T47D (cell line): ENCODE measurements at regions not wholly inside any gene's neighbourhood (a gene's known extent, or its start where the extent isn't known, plus 50 kb on each side); places are given as distances from the start of the nearest gene placed in this dataset.

Experiments used
- DNase-seq, 2 experiments: peaks; one replicate each; pipeline versions ENCODE4 v3.0.0 to v3.0.0-alpha.2; 2011 to 2012; ENCODE audit warnings: low read depth in 1 of 2, low spot score in 1 of 2
- JUND ChIP-seq: IDR thresholded peaks from 2 replicates; pipeline ENCODE4 v1.6.1; 2012; ENCODE audit warnings: low read depth
- in situ Hi-C: cut with HindIII; loops from 2 replicates; pipeline ENCODE4 v1.10.0; 2016; ENCODE audit warnings: low sequenced_read_pairs, low pct_unique_long_range_greater_than_20kb

GRCh38 chr18:76208678-76209306 lies 286.2 kb downstream of the ZNF516 start:
- DNase-seq, result no peak
- in situ Hi-C loops, result no loop called here
- no peak for TF ChIP-seq JUND

- in situ Hi-C loops, result no loop called here
- TF ChIP-seq JUND, result no peak
- no peak for DNase-seq
Observed at GRCh38 chr18:76205906-76206305, 289.1 kb downstream of the ZNF516 start.

GRCh38 chr18:76203552-76203951 lies 291.5 kb downstream of the ZNF516 start:
- in situ Hi-C loops, result no loop called here
- no peak for DNase-seq
- no peak for TF ChIP-seq JUND

- in situ Hi-C loops, result no loop called here
- no peak for TF ChIP-seq JUND
- no peak for DNase-seq
Observed at GRCh38 chr18:76202322-76202721, 292.7 kb downstream of the ZNF516 start.

- no peak for DNase-seq
- in situ Hi-C loops, result no loop called here
- TF ChIP-seq JUND, result no peak
Observed at GRCh38 chr18:76195601-76196000, 299.4 kb downstream of the ZNF516 start.

GRCh38 chr18:76188097-76188496 lies 306.9 kb downstream of the ZNF516 start:
- no peak for TF ChIP-seq JUND
- no peak for DNase-seq
- in situ Hi-C loops, result no loop called here

- no peak for TF ChIP-seq JUND
- no peak for DNase-seq
- in situ Hi-C loops, result no loop called here
Observed at GRCh38 chr18:76179257-76179656, 315.8 kb downstream of the ZNF516 start.

GRCh38 chr18:76177160-76177559 lies 317.9 kb downstream of the ZNF516 start:
- DNase-seq, result no peak
- in situ Hi-C loops, result no loop called here
- no peak for TF ChIP-seq JUND

- in situ Hi-C loops, result no loop called here
Observed at GRCh38 chr18:76174451-76174850, 320.6 kb downstream of the ZNF516 start.

GRCh38 chr18:76169733-76170132 lies 325.3 kb downstream of the ZNF516 start:
- TF ChIP-seq JUND, result no peak
- in situ Hi-C loops, result no loop called here
- peak in 1 of 2 experiments; percentile 8 for DNase-seq

More at GRCh38 chr18:76174451-76174850, 320.6 kb downstream of the ZNF516 start:
- no peak for DNase-seq
- no peak for TF ChIP-seq JUND

GRCh38 chr18:76167845-76168621 lies 327.0 kb downstream of the ZNF516 start:
- no peak for TF ChIP-seq JUND
- DNase-seq, result no peak
- in situ Hi-C loops, result no loop called here

- in situ Hi-C loops, result no loop called here
- DNase-seq, result peak in 1 of 2 experiments; percentile 65
Observed at GRCh38 chr18:76167410-76167809, 327.6 kb downstream of the ZNF516 start.

GRCh38 chr18:76162886-76163285 lies 332.2 kb downstream of the ZNF516 start:
- DNase-seq, result no peak
- in situ Hi-C loops, result no loop called here
- TF ChIP-seq JUND, result no peak

More at GRCh38 chr18:76167410-76167809, 327.6 kb downstream of the ZNF516 start:
- no peak for TF ChIP-seq JUND
